ENCODE measurements at regions not wholly inside any gene's neighbourhood (a gene's known extent, or its start where the extent isn't known, plus 50 kb on each side); places are given as distances from the start of the nearest gene placed in this dataset.

- no peak for TF ChIP-seq CTCF (conservative IDR thresholded peaks at IDR 0.05 in 1 of 2, IDR thresholded peaks at IDR 0.05 in 1 of 2; ENCODE audit: low read depth in 1 of 2, low read length in 2 of 2)
- TF ChIP-seq EZH2 (IDR thresholded peaks at IDR 0.05; ENCODE audit: low read length, missing control alignments), result no peak
These were observed 57.1 kb downstream of the HAPSTR1 start for GRCh38 chr16:9148374-9149015.

All from fibroblast of lung (primary cell).